AG04450 (cell line): ENCODE measurements at regions not wholly inside any gene's neighbourhood (a gene's known extent, or its start where the extent isn't known, plus 50 kb on each side); places are given as distances from the start of the nearest gene placed in this dataset.

Source experiments
- CTCF ChIA-PET: fragments of 300-600, 350-600 bp; formaldehyde crosslinking; extraction: SDS; loops from one replicate; lab custom pipeline; 2022; ENCODE audit warnings: antibody characterized with exemption, inconsistent platforms; lab: Charles Lee
- POLR2A ChIA-PET: fragments of 350-600 bp; formaldehyde crosslinking; extraction: SDS; loops from one replicate; lab custom pipeline; 2021; ENCODE audit warnings: antibody characterized with exemption, inconsistent platforms; lab: Yijun Ruan, JAX
- DNase-seq: peaks from one replicate; pipeline ENCODE4 v3.0.0-alpha.2; 2011; ENCODE audit warnings: low read depth, low spot score
- H3K27ac ChIP-seq: one replicate; pipeline ENCODE4 v1.5.1; 2012; ENCODE audit warnings: low read depth, low read length, control low read depth
- H3K27me3 ChIP-seq: one replicate; pipeline ENCODE4 v1.6.0; 2012; ENCODE audit warnings: low read length; ENCODE audit not compliant: control insufficient read depth, insufficient read depth
- H3K4me3 ChIP-seq: 2 replicates; pipeline ENCODE4 v1.5.1; 2011; ENCODE audit warnings: mild to moderate bottlenecking, low read depth, low read length, control low read depth
- H3K9me3 ChIP-seq: 2 replicates; pipeline ENCODE4 v1.5.1; 2012; ENCODE audit warnings: low read length; ENCODE audit not compliant: control insufficient read depth, insufficient read depth
- TF ChIP-seq, protein P1 (sequence below): IDR thresholded peaks from 2 replicates; pipeline ENCODE4 v1.5.1; 2011; ENCODE audit warnings: low read depth, low read length, control low read depth, inconsistent platforms

DNA sequence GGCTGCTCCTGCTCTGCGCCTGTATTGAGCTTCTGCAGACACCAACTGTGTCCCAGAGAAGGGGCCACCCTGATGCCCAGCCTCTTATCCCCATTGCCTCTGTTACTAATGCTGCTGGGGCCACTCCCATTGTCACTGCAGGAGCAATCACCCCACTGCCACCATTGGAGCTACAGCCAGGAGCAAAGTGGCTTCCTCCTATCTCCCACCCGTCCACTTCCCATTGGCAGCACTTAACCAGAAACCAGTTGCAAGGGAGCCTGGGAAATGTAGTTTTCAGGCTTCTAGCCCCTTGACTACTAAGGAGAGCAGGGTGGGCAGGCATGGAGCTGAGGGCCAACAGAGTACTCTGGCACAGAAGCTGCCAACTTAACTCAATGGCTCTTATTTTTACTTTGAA, 55.9 kb upstream of the KLF13 start:
- ChIA-PET POLR2A (no interaction called here), CTCF (interaction anchor here (0.9 kb wide), 1 partner anchor 20 kb away, joined by 3 read pairs; no protein-coding TSS in a partner anchor)
- Histone ChIP-seq H3K27me3 (no peaks in the 10 kb centered on the region), H3K9me3 (no peaks in the 10 kb centered on the region), H3K4me3 (no peak overlapping the region), H3K27ac (no peak overlapping the region)
- TF ChIP-seq, protein P1, sequence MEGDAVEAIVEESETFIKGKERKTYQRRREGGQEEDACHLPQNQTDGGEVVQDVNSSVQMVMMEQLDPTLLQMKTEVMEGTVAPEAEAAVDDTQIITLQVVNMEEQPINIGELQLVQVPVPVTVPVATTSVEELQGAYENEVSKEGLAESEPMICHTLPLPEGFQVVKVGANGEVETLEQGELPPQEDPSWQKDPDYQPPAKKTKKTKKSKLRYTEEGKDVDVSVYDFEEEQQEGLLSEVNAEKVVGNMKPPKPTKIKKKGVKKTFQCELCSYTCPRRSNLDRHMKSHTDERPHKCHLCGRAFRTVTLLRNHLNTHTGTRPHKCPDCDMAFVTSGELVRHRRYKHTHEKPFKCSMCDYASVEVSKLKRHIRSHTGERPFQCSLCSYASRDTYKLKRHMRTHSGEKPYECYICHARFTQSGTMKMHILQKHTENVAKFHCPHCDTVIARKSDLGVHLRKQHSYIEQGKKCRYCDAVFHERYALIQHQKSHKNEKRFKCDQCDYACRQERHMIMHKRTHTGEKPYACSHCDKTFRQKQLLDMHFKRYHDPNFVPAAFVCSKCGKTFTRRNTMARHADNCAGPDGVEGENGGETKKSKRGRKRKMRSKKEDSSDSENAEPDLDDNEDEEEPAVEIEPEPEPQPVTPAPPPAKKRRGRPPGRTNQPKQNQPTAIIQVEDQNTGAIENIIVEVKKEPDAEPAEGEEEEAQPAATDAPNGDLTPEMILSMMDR, result no peak
- DNase-seq, result no peak

DNA sequence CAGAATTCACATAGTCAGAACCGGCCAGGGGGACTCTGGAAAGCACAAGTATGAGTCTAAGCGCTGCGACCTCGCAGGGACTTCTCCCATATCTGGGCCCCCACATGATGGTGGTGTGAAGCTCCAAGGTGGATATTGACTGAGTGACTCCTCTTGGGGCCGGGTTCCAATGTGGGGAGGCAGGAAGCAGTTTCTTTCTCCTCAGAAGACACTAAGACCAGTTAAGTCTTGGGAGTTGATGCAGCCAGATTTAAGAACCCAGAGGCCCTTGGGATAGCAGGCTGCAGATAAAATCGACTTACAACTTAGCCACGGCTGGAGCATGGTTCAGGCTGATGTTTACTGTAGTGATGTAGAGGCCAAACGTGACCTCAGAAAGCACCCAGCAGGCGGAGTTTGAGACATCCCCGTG, 55.4 kb upstream of the KLF13 start:
- TF ChIP-seq, protein P1, result no peak
- no peak overlapping the region for H3K27ac ChIP-seq
- H3K27me3 ChIP-seq, result no peaks in the 10 kb centered on the region
- no peak for DNase-seq
- H3K9me3 ChIP-seq, result no peaks in the 10 kb centered on the region
- ChIA-PET CTCF (interaction anchor here (0.9 kb wide), 1 partner anchor 20 kb away, joined by 3 read pairs; no protein-coding TSS in a partner anchor), POLR2A (no interaction called here)
- H3K4me3 ChIP-seq, result no peak overlapping the region

DNA sequence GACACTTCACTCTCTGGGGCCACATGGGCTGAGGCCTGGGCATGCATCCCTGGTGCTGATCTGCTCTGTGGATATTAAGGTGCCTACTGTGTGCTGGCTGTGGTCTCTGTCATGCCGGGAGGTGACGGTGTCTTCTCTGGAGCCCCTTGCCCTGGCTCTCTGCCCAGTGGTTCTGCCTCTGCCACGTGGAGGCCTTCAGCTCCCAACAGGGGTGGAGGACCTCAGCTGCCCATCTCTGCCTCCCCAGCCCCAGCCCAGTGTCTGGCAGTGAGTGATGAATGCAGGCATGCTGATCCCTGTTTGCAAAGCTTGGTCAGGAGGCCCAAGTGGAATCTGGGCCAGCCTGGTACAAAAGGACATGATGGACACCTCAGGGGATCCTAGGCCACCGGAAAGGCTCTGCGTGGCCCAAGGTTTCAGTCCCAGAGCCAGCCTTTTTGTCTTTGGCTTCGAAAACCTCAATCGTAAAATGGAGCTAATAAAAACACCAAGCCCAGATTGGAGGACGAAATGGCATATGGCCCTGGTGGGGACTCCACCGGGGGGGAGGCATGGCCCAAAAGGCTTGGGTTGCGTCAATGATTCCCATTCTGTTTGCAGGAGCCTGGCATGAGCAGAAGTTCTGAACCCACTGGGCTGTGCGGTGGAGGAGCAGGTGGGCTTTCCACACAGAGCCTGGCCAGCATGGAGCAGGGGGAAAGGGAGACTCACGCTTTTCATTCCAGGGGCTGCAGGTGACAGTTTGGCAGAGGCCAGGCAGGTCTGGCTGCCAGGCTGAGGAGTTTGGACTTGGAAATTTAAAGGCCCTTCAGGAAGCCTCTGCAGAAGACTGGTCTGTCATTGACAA, 54.7 kb upstream of the KLF13 start:
- no peak overlapping the region for H3K4me3 ChIP-seq
- H3K27me3 ChIP-seq, result no peaks in the 10 kb centered on the region
- no peaks in the 10 kb centered on the region for H3K9me3 ChIP-seq
- no peak for DNase-seq
- TF ChIP-seq, protein P1, result no peak
- H3K27ac ChIP-seq, result no peak overlapping the region
- POLR2A ChIA-PET, result no interaction called here
- CTCF ChIA-PET, result no interaction called here

DNA sequence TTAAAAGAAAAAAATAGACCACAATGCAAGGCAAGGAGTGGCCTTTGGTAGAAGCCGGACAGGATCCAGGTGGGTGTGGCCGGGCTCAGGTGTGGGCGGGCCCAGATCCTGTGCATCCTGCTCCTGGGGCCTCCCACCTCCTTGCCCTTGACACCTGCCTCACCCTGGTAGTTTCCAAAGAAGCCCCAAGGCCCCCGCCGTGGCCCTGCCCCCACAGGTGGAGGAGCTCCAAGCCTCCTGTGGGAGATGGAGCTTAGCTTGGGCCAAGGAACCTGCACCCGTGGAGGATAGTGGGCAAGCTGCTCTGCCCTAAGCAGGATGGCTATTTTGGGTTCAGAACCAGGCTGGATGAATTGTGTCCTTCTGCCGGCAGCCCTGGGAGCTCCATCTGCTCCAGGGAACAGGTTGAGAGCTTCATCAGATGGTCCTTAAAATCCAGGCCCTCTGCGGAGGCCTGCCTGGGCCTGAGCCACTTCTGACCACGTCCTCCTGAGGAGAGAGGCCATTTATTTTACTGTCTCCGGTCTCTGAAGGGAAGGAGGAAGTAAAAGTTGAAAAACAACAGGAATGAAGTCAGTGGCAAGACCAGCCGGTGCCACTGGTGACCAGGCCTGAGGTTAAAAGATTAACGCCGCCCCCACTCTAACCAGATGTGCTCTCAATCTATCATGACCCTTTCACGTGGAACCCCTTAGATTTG, 53.9 kb upstream of the KLF13 start:
- H3K27me3 ChIP-seq, result no peaks in the 10 kb centered on the region
- POLR2A ChIA-PET, result no interaction called here
- CTCF ChIA-PET, result no interaction called here
- no peaks in the 10 kb centered on the region for H3K9me3 ChIP-seq
- no peak overlapping the region for H3K4me3 ChIP-seq
- no peak for DNase-seq
- TF ChIP-seq, protein P1, result no peak
- no peak overlapping the region for H3K27ac ChIP-seq
